ENCODE measurements at regions not wholly inside any gene's neighbourhood (a gene's known extent, or its start where the extent isn't known, plus 50 kb on each side); places are given as distances from the start of the nearest gene placed in this dataset.

DNA sequence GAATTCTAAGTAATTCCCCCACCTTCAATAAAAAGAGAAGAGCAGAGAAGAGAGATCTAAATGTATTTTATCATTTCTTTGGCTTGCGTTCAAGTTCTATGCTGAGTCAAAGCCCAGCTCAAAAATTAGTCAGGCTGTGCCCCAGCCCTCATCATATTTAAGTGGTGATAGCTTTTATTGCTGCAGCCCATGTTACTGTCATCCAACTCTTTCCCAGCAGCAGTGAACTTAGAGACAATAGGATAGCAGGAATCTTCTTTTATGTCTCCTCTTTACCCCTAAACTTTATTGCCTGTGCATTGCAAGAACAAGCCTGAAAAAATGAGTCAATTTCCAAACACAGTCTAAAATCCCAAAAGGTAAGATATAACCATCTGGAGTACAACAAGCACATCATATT is 1599.3 kb upstream of the PIK3C3 start:
- TF ChIP-seq CTCF (IDR thresholded peaks at IDR 0.05; ENCODE audit: low read depth, low read length), result no peak

DNA sequence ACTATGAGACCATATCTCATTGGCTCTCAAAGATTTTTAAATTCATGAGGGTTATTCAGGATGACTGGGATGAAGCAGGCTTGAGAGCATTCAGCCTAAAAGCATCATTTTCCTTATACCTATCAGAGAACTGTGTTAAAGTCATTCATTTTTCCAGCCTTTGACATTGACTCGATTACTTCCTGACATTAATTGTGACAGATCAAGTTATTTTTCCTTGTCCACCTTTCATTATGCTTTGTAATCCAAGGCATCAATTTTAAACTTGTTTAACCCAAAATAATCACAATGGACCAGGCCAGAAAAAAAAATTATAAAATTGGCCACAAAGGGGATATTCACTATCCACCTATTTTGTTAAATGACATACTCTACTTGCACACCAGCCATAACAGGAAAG is 1606.8 kb upstream of the PIK3C3 start:
- Histone ChIP-seq H3K27ac (no peak overlapping the region), H3K27me3 (no peaks in the 10 kb centered on the region), H3K9me3 (ENCODE audit: low read depth) (no peaks in the 10 kb centered on the region), H3K4me3 (no peak overlapping the region), H3K36me3 (no peaks in the 10 kb centered on the region), H3K4me1 (ENCODE audit: low read depth) (no peaks in the 10 kb centered on the region)
- no peak for TF ChIP-seq CTCF (IDR thresholded peaks at IDR 0.05; ENCODE audit: low read depth, low read length)
- DNase-seq (ENCODE audit: low read depth in 1 of 2, low spot score in 1 of 2), result no peak

More for the DNA sequence above, 1599.3 kb upstream of the PIK3C3 start:
- Histone ChIP-seq H3K27me3 (no peaks in the 10 kb centered on the region), H3K4me1 (ENCODE audit: low read depth) (no peaks in the 10 kb centered on the region), H3K27ac (no peak overlapping the region), H3K36me3 (no peaks in the 10 kb centered on the region), H3K4me3 (no peak overlapping the region), H3K9me3 (ENCODE audit: low read depth) (no peaks in the 10 kb centered on the region)
- DNase-seq (ENCODE audit: low read depth in 1 of 2, low spot score in 1 of 2), result peak in 1 of 2 donors; percentile 21

GRCh38 chr18:40347261-40347660 is 1607.8 kb upstream of the PIK3C3 start:
- Histone ChIP-seq H3K36me3 (no peaks in the 10 kb centered on the region), H3K4me3 (no peak overlapping the region), H3K27ac (no peak overlapping the region), H3K4me1 (ENCODE audit: low read depth) (no peaks in the 10 kb centered on the region), H3K27me3 (no peaks in the 10 kb centered on the region), H3K9me3 (ENCODE audit: low read depth) (no peaks in the 10 kb centered on the region)
- no peak for TF ChIP-seq CTCF (IDR thresholded peaks at IDR 0.05; ENCODE audit: low read depth, low read length)
- no peak for DNase-seq (ENCODE audit: low read depth in 1 of 2, low spot score in 1 of 2)

DNA sequence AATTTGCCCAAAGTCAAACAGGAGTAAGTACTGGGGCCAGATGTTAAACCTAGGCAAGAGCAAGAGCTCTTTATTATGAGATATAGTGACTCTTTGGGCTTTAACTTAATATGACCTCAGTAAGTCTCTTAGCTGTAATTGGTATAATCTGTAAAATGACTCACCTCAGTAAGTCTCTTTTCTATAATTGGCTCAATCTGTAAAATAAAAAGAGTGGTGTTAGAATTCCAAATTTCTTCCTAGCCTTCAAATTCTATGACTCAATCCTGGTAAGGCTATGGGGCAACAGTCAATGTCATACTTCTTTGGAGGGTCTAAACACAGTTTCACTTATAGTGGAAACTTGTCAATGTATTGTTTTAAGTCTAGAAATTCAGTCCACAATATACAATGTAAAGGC is 1608.9 kb upstream of the PIK3C3 start:
- Histone ChIP-seq H3K27me3 (no peaks in the 10 kb centered on the region), H3K36me3 (no peaks in the 10 kb centered on the region), H3K9me3 (ENCODE audit: low read depth) (no peaks in the 10 kb centered on the region), H3K4me1 (ENCODE audit: low read depth) (no peaks in the 10 kb centered on the region), H3K27ac (no peak overlapping the region), H3K4me3 (no peak overlapping the region)
- TF ChIP-seq CTCF (IDR thresholded peaks at IDR 0.05; ENCODE audit: low read depth, low read length), result no peak
- DNase-seq (ENCODE audit: low read depth in 1 of 2, low spot score in 1 of 2), result no peak

- H3K27ac ChIP-seq, result no peak overlapping the region
- H3K9me3 ChIP-seq (ENCODE audit: low read depth), result no peaks in the 10 kb centered on the region
- no peaks in the 10 kb centered on the region for H3K27me3 ChIP-seq
- H3K36me3 ChIP-seq, result no peaks in the 10 kb centered on the region
- no peak overlapping the region for H3K4me3 ChIP-seq
- H3K4me1 ChIP-seq (ENCODE audit: low read depth), result no peaks in the 10 kb centered on the region
- no peak for TF ChIP-seq CTCF (IDR thresholded peaks at IDR 0.05; ENCODE audit: low read depth, low read length)
- no peak for DNase-seq (ENCODE audit: low read depth in 1 of 2, low spot score in 1 of 2)
Measured at GRCh38 chr18:40341701-40342100, 1613.3 kb upstream of the PIK3C3 start.

DNA sequence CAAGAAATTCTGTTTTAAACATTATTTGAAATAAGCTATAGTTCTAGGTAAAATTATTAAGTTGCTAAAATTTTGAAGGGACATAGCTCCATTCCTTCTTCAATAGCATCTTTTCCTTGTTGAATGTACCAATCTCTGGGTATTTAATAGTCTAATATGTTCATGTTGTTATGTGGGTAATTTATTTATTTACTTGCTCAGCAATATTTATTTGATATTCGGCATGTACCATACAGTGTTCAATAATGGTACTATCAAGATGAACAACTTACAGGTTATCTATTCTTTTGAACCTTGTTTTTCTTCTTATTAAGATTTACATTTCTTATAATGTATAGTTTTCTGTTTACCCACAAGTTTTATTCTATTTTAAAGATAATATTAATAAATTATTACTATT is 1616.8 kb upstream of the PIK3C3 start:
- no peak overlapping the region for H3K4me3 ChIP-seq
- no peaks in the 10 kb centered on the region for H3K4me1 ChIP-seq (ENCODE audit: low read depth)
- H3K27ac ChIP-seq, result no peak overlapping the region
- H3K36me3 ChIP-seq, result no peaks in the 10 kb centered on the region
- no peaks in the 10 kb centered on the region for H3K27me3 ChIP-seq
- H3K9me3 ChIP-seq (ENCODE audit: low read depth), result no peaks in the 10 kb centered on the region
- DNase-seq (ENCODE audit: low read depth in 1 of 2, low spot score in 1 of 2), result no peak
- TF ChIP-seq CTCF (IDR thresholded peaks at IDR 0.05; ENCODE audit: low read depth, low read length), result no peak

Measured in cardiac muscle cell (in vitro differentiated cells and primary cell).